Left renal cortex interstitium (tissue), 4 donors: ENCODE measurements at regions not wholly inside any gene's neighbourhood (a gene's known extent, or its start where the extent isn't known, plus 50 kb on each side); places are given as distances from the start of the nearest gene placed in this dataset.

Experiments
- DNase-seq, 4 donors: peaks; one replicate each; pipeline ENCODE4 v3.0.0-alpha.2; 2013; ENCODE audit warnings: low read depth in 4 of 4, low spot score in 2 of 4, missing footprints in 1 of 4

GRCh38 chr10:114767986-114768821, 53.4 kb upstream of the FHIP2A start:
- no peak for DNase-seq

- no peak for DNase-seq
Measured at GRCh38 chr10:114770009-114770408, 51.6 kb upstream of the FHIP2A start.

- DNase-seq: no peak
Measured at GRCh38 chr10:114771157-114771556, 50.4 kb upstream of the FHIP2A start.

GRCh38 chr10:114771749-114772148, 49.8 kb upstream of the FHIP2A start:
- no peak for DNase-seq
